ENCODE measurements at regions not wholly inside any gene's neighbourhood (a gene's known extent, or its start where the extent isn't known, plus 50 kb on each side); places are given as distances from the start of the nearest gene placed in this dataset.
A peak's percentile ranks its signal among the peaks of the same experiment; 100 is the strongest.

GRCh38 chr4:124429746-124430250, 282.7 kb downstream of the ANKRD50 start:
- H3K9me3 ChIP-seq (ENCODE audit: control extremely low read depth in 1 of 3, control insufficient read depth in 2 of 3, insufficient read depth in 1 of 3, low read length in 2 of 3): no peaks in the 10 kb centered on the region
- H3K4me3 Mint-ChIP-seq: no peak overlapping the region
- H3K27me3 ChIP-seq (replicated peaks in 1 of 4; ENCODE audit: control extremely low read depth in 1 of 4, control insufficient read depth in 3 of 4, insufficient read depth in 4 of 4, low read length in 3 of 4): no peaks in the 10 kb centered on the region
- ChIA-PET POLR2A (no interaction called here), CTCF (no interaction called here)
- intact Hi-C loops (cut with micrococcal nuclease): no loop called here
- no peaks in the 10 kb centered on the region for H3K9me3 Mint-ChIP-seq (ENCODE audit: insufficient read depth)
- no peak overlapping the region for H3K4me3 ChIP-seq (ENCODE audit: control extremely low read depth in 1 of 5, extremely low read depth in 1 of 5, insufficient read depth in 1 of 5, low read depth in 2 of 5, low read length in 4 of 5)
- H3K4me1 Mint-ChIP-seq: peaks cover 6% of the 10 kb centered on the region
- H3K79me2 ChIP-seq (ENCODE audit: control insufficient read depth, insufficient read depth, low read length): no peaks in the 10 kb centered on the region
- H3K9ac ChIP-seq (ENCODE audit: low read length): no peak overlapping the region
- no peak overlapping the region for H3K27ac Mint-ChIP-seq
- H3K4me2 ChIP-seq (replicated peaks; ENCODE audit: low read depth, low read length, poor library complexity, severe bottlenecking): no peak overlapping the region
- no peaks in the 10 kb centered on the region for H3K27me3 Mint-ChIP-seq
- no peak for TF ChIP-seq EZH2 (IDR thresholded peaks at IDR 0.05; ENCODE audit: borderline replicate concordance, insufficient read depth, low read depth, low read length, poor library complexity, severe bottlenecking)
- TF ChIP-seq, protein P1, sequence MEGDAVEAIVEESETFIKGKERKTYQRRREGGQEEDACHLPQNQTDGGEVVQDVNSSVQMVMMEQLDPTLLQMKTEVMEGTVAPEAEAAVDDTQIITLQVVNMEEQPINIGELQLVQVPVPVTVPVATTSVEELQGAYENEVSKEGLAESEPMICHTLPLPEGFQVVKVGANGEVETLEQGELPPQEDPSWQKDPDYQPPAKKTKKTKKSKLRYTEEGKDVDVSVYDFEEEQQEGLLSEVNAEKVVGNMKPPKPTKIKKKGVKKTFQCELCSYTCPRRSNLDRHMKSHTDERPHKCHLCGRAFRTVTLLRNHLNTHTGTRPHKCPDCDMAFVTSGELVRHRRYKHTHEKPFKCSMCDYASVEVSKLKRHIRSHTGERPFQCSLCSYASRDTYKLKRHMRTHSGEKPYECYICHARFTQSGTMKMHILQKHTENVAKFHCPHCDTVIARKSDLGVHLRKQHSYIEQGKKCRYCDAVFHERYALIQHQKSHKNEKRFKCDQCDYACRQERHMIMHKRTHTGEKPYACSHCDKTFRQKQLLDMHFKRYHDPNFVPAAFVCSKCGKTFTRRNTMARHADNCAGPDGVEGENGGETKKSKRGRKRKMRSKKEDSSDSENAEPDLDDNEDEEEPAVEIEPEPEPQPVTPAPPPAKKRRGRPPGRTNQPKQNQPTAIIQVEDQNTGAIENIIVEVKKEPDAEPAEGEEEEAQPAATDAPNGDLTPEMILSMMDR (IDR thresholded peaks at IDR 0.05): no peak
- no CpG with 5 or more reads among the region's 2 CpGs for WGBS (ENCODE audit: insufficient coverage)
- H2AFZ ChIP-seq (ENCODE audit: insufficient read depth, low read depth, low read length, poor library complexity, severe bottlenecking): peak overlapping the region; percentile 20
- ATAC-seq (ENCODE audit: low read depth) (no peak), DNase-seq (no peak)
- H3K36me3 ChIP-seq (replicated peaks in 1 of 2; ENCODE audit: control extremely low read depth in 1 of 2, control insufficient read depth in 1 of 2, extremely low read depth in 1 of 2, insufficient read depth in 2 of 2, low read length in 1 of 2): no peaks in the 10 kb centered on the region
- H4K20me1 ChIP-seq (ENCODE audit: control insufficient read depth, insufficient read depth, low read length, poor library complexity, severe bottlenecking): no peaks in the 10 kb centered on the region
- peaks cover 0 to 2% of the 10 kb centered on the region in 2 donors for H3K4me1 ChIP-seq (ENCODE audit: control insufficient read depth in 2 of 2, insufficient read depth in 2 of 2, low read length in 2 of 2)
- no peak overlapping the region for H3K27ac ChIP-seq (ENCODE audit: low read length in 2 of 2)

DNA sequence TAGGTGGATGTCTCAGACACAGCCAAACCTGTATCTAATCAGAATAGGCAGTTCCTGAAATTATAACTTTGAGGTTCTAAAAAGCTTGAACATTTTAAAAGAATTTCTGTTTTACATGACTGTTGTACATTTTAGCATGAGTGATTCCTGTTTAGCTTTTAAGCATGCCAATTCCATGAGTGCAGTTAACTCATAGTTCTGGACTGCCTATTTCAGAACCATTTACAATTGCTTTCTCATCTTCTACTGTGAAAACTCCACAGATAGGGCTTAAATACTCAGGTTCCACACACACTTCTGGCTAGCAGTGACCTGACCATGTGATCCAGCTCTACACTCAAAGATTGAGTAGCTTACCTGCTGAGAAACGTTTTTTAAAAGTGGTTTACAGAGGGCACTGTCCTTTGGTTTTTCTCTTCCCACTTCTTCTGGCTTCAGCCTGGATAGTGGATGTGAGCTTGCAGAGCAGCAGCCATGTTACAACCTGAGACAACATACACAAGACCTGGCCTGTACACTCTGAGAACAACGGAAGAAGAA, 280.8 kb downstream of the ANKRD50 start:
- H3K27me3 Mint-ChIP-seq: no peaks in the 10 kb centered on the region
- no peak overlapping the region for H3K4me3 Mint-ChIP-seq

More for the DNA sequence above, 280.8 kb downstream of the ANKRD50 start:
- intact Hi-C loops (cut with micrococcal nuclease): no loop called here
- Histone ChIP-seq H3K79me2 (ENCODE audit: control insufficient read depth, insufficient read depth, low read length) (no peaks in the 10 kb centered on the region), H3K4me2 (replicated peaks; ENCODE audit: low read depth, low read length, poor library complexity, severe bottlenecking) (no peak overlapping the region), H3K4me3 (ENCODE audit: control extremely low read depth in 1 of 5, extremely low read depth in 1 of 5, insufficient read depth in 1 of 5, low read depth in 2 of 5, low read length in 4 of 5) (no peak overlapping the region), H2AFZ (ENCODE audit: insufficient read depth, low read depth, low read length, poor library complexity, severe bottlenecking) (no peak overlapping the region), H3K4me1 (ENCODE audit: control insufficient read depth in 2 of 2, insufficient read depth in 2 of 2, low read length in 2 of 2) (peaks cover 0 to 2% of the 10 kb centered on the region in 2 donors), H3K9me3 (ENCODE audit: control extremely low read depth in 1 of 3, control insufficient read depth in 2 of 3, insufficient read depth in 1 of 3, low read length in 2 of 3) (peaks cover 0 to 6% (median 0%) of the 10 kb centered on the region in 3 donors), H3K27me3 (replicated peaks in 1 of 4; ENCODE audit: control extremely low read depth in 1 of 4, control insufficient read depth in 3 of 4, insufficient read depth in 4 of 4, low read length in 3 of 4) (no peaks in the 10 kb centered on the region), H3K36me3 (replicated peaks in 1 of 2; ENCODE audit: control extremely low read depth in 1 of 2, control insufficient read depth in 1 of 2, extremely low read depth in 1 of 2, insufficient read depth in 2 of 2, low read length in 1 of 2) (no peaks in the 10 kb centered on the region), H3K27ac (ENCODE audit: low read length in 2 of 2) (no peak overlapping the region), H3K9ac (ENCODE audit: low read length) (no peak overlapping the region), H4K20me1 (ENCODE audit: control insufficient read depth, insufficient read depth, low read length, poor library complexity, severe bottlenecking) (no peaks in the 10 kb centered on the region)
- TF ChIP-seq, protein P1 (IDR thresholded peaks at IDR 0.05): no peak
- no peak for TF ChIP-seq EZH2 (IDR thresholded peaks at IDR 0.05; ENCODE audit: borderline replicate concordance, insufficient read depth, low read depth, low read length, poor library complexity, severe bottlenecking)
- ATAC-seq (ENCODE audit: low read depth) (no peak), DNase-seq (no peak)
- Mint-ChIP-seq H3K27ac (no peak overlapping the region), H3K9me3 (ENCODE audit: insufficient read depth) (no peaks in the 10 kb centered on the region), H3K4me1 (peaks cover 6% of the 10 kb centered on the region)
- CTCF ChIA-PET: no interaction called here
- POLR2A ChIA-PET: no interaction called here
- WGBS (ENCODE audit: insufficient coverage): no CpG with 5 or more reads among the region's 2 CpGs

Measured in B cell (primary cell).